ENCODE measurements at regions not wholly inside any gene's neighbourhood (a gene's known extent, or its start where the extent isn't known, plus 50 kb on each side); places are given as distances from the start of the nearest gene placed in this dataset.

- no peak for TF ChIP-seq CTCF (IDR thresholded peaks at IDR 0.05)
- no peak for TF ChIP-seq POLR2A (IDR thresholded peaks at IDR 0.05)
Observed at GRCh38 chr9:18263377-18263776, 210.6 kb upstream of the ADAMTSL1 start.

Data from esophagus squamous epithelium (tissue), 4 donors.